Endothelial cell of umbilical vein (primary cell): ENCODE measurements at regions not wholly inside any gene's neighbourhood (a gene's known extent, or its start where the extent isn't known, plus 50 kb on each side); places are given as distances from the start of the nearest gene placed in this dataset.

Experiments
- BruUV-seq: library from RNA; stranded (reverse); fragments of 400-500 nt; replicated peaks from 2 replicates; lab custom pipeline; 2021; lab: Mats Ljungman, UMichigan
- CTCF ChIA-PET: fragments of 300-600, 350-600 bp; sonication (Branson Sonifier 250); formaldehyde crosslinking; loops from one replicate; lab custom pipeline; 2021; ENCODE audit warnings: antibody characterized with exemption, inconsistent platforms; lab: Charles Lee
- POLR2A ChIA-PET: fragments of 300-600, 350-600 bp; sonication (Branson Sonifier 250); formaldehyde crosslinking; loops from one replicate; lab custom pipeline; 2021; ENCODE audit warnings: antibody characterized with exemption, inconsistent platforms; lab: Charles Lee
- DNase-seq: peaks from one replicate; pipeline ENCODE4 v3.0.0-alpha.2; 2011; ENCODE audit warnings: low read depth, low spot score
- FAIRE-seq: peaks from 2 replicates; lab custom pipeline; 2011; peaks lifted over from hg19 to GRCh38; lab: Jason Lieb, UNC
- H2AFZ ChIP-seq: 2 replicates; pipeline ENCODE4 v1.6.0; 2012; ENCODE audit warnings: low read depth, low read length, control low read depth, inconsistent platforms
- H3K27ac ChIP-seq: 2 replicates; pipeline ENCODE4 v1.5.1; 2011; ENCODE audit warnings: low read depth, mild to moderate bottlenecking, control low read depth, low read length, moderate library complexity; ENCODE audit not compliant: insufficient read depth
- H3K27me3 ChIP-seq, 2 experiments: 2 replicates each; pipeline versions ENCODE4 v1.6.0 to v1.6.1; 2011; ENCODE audit warnings: low read length in 2 of 2, mixed read lengths in 1 of 2; ENCODE audit not compliant: control insufficient read depth in 2 of 2, insufficient read depth in 2 of 2
- H3K36me3 ChIP-seq, 2 experiments: 2 replicates in 1 of 2; 3 replicates in 1 of 2; pipeline ENCODE4 v1.5.1; 2011; ENCODE audit warnings: low read length in 2 of 2, mild to moderate bottlenecking in 1 of 2, moderate library complexity in 1 of 2; ENCODE audit not compliant: control insufficient read depth in 2 of 2, insufficient read depth in 2 of 2; ENCODE audit errors: extremely low read depth in 1 of 2
- H3K4me1 ChIP-seq: 3 replicates; pipeline ENCODE4 v1.5.1; 2011; ENCODE audit warnings: mild to moderate bottlenecking, low read length; ENCODE audit not compliant: control insufficient read depth, insufficient read depth; ENCODE audit errors: extremely low read depth
- H3K4me2 ChIP-seq: 2 replicates; pipeline ENCODE4 v1.6.1; 2011; ENCODE audit warnings: low read length, control low read depth, mixed read lengths; ENCODE audit not compliant: insufficient read depth
- H3K4me3 ChIP-seq, 3 experiments: fragments of 200-600 bp in 1 of 3; sonication (generic), shearing (Covaris generic) in 1 of 3; replicated peaks in 1 of 3; 2 replicates each; pipeline ENCODE4 v1.5.1; 2011 to 2016; ENCODE audit warnings: control low read depth in 3 of 3, low read length in 3 of 3, mild to moderate bottlenecking in 2 of 3, inconsistent platforms in 1 of 3, low read depth in 1 of 3, moderate library complexity in 1 of 3; ENCODE audit not compliant: insufficient read depth in 1 of 3
- H3K79me2 ChIP-seq: 2 replicates; pipeline ENCODE4 v1.6.0; 2012; ENCODE audit warnings: low read length, inconsistent platforms; ENCODE audit not compliant: control insufficient read depth, insufficient read depth
- H3K9ac ChIP-seq: replicated peaks from 2 replicates; pipeline ENCODE3; 2011; ENCODE audit warnings: low read length, control low read depth; ENCODE audit not compliant: insufficient read depth; ENCODE audit errors: extremely low read depth
- H3K9me1 ChIP-seq: replicated peaks from 3 replicates; pipeline ENCODE4 v1.6.0; 2011; ENCODE audit warnings: mild to moderate bottlenecking, low read length; ENCODE audit not compliant: control insufficient read depth, insufficient read depth; ENCODE audit errors: extremely low read depth
- H3K9me3 ChIP-seq: replicated peaks from 2 replicates; pipeline ENCODE4 v1.5.1; 2012; ENCODE audit warnings: low read length, inconsistent platforms; ENCODE audit not compliant: control insufficient read depth, insufficient read depth
- H4K20me1 ChIP-seq: replicated peaks from 2 replicates; pipeline ENCODE3; 2011; ENCODE audit warnings: mild to moderate bottlenecking, low read length; ENCODE audit not compliant: control insufficient read depth, insufficient read depth; ENCODE audit errors: extremely low read depth
- CTCF ChIP-seq, 2 donors: IDR thresholded peaks; 1 replicate in 1 of 2; 2 replicates in 1 of 2; pipeline ENCODE4 v1.5.1; 2011; ENCODE audit warnings: low read length in 2 of 2, mild to moderate bottlenecking in 2 of 2, moderate library complexity in 2 of 2, control low read depth in 1 of 2, inconsistent platforms in 1 of 2, low read depth in 1 of 2; ENCODE audit not compliant: insufficient read depth in 1 of 2; ENCODE audit errors: extremely low read depth in 1 of 2
- EZH2 ChIP-seq: IDR thresholded peaks from 2 replicates; pipeline ENCODE4 v1.6.1; 2012; ENCODE audit warnings: borderline replicate concordance, low read depth, mild to moderate bottlenecking, moderate library complexity, low read length, inconsistent platforms; ENCODE audit not compliant: severe bottlenecking
- FOS ChIP-seq: IDR thresholded peaks from 2 replicates; pipeline ENCODE4 v1.6.1; 2011; ENCODE audit warnings: mild to moderate bottlenecking, low read length, moderate library complexity, borderline replicate concordance; ENCODE audit not compliant: insufficient read depth
- GATA2 ChIP-seq: IDR thresholded peaks from 2 replicates; pipeline ENCODE4 v1.7.0; 2011; ENCODE audit warnings: low read depth, mild to moderate bottlenecking, moderate library complexity, mixed read lengths, low read length; ENCODE audit not compliant: insufficient read length, insufficient read depth
- JUN ChIP-seq: IDR thresholded peaks from 2 replicates; pipeline ENCODE4 v1.6.1; 2011; ENCODE audit warnings: borderline replicate concordance, low read depth; ENCODE audit not compliant: insufficient read length, insufficient read depth
- MAX ChIP-seq: IDR thresholded peaks from 2 replicates; pipeline ENCODE4 v1.6.1; 2011; ENCODE audit not compliant: insufficient read depth, insufficient read length
- MYC ChIP-seq: IDR thresholded peaks from one replicate; pipeline ENCODE4 v1.6.1; 2011; ENCODE audit warnings: mild to moderate bottlenecking, low read depth, low read length
- POLR2A ChIP-seq: IDR thresholded peaks from 2 replicates; pipeline ENCODE4 v1.6.1; 2012; ENCODE audit warnings: low read depth, mild to moderate bottlenecking, control low read depth, low read length
- POLR2AphosphoS5 ChIP-seq: IDR thresholded peaks from 2 replicates; pipeline ENCODE4 v1.6.1; 2012; ENCODE audit warnings: low read depth, mild to moderate bottlenecking, control low read depth, low read length, moderate library complexity; ENCODE audit not compliant: insufficient read depth
- dilution Hi-C: fragments of 300-500 bp; cut with MboI; formaldehyde crosslinking; loops from one replicate; pipeline ENCODE4 v1.15.0; 2019; ENCODE audit warnings: low sequenced_read_pairs; ENCODE audit not compliant: extremely low pct_ligation_motif_present
- intact Hi-C: fragments of 100-400 bp; cut with micrococcal nuclease; formaldehyde crosslinking; loops from one replicate; pipeline ENCODE4 v1.10.0; 2022

DNA sequence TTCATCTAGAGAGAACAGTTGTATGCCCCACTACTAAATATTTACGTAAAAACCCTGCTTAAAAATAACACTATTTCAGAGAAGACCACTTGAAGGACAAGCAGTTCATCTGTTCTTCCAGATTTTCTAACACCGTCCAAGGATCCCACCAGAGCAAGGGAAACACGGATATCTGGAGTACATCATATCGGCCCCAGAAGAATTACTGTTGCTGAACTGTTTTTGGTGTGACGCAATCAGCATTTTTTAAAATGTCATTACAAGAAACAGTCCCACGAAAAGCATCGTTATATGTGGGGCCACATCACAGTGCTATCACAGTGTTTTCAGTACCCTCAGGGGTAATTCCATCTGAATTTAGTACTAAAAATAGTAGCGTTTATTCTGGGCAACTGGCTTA, 134.5 kb upstream of the PKDCC start:
- no TSS peak for BruUV-seq
- no peak for DNase-seq
- Histone ChIP-seq H3K9ac (no peak overlapping the region), H2AFZ (no peak overlapping the region), H3K79me2 (no peaks in the 10 kb centered on the region), H3K4me2 (no peak overlapping the region), H3K4me3 (no peak overlapping the region), H3K27ac (no peak overlapping the region), H4K20me1 (no peaks in the 10 kb centered on the region), H3K27me3 (peaks cover 3 to 7% of the 10 kb centered on the region in 2 experiments), H3K4me1 (no peaks in the 10 kb centered on the region), H3K9me3 (no peaks in the 10 kb centered on the region), H3K36me3 (no peaks in the 10 kb centered on the region), H3K9me1 (no peaks in the 10 kb centered on the region)
- ChIA-PET CTCF (no interaction called here), POLR2A (no interaction called here)
- intact Hi-C loops, result no loop called here
- FAIRE-seq, result no peak
- dilution Hi-C loops, result no loop called here
- no peak for TF ChIP-seq EZH2
- TF ChIP-seq POLR2A, result no peak
- no peak for TF ChIP-seq JUN
- no peak for TF ChIP-seq FOS
- no peak for TF ChIP-seq CTCF (IDR thresholded peaks at IDR 0.05; ENCODE audit: extremely low read depth in 1 of 2, insufficient read depth in 1 of 2, low read depth in 1 of 2, low read length in 2 of 2)
- TF ChIP-seq GATA2, result no peak
- no peak for TF ChIP-seq MYC
- TF ChIP-seq POLR2AphosphoS5, result no peak
- TF ChIP-seq MAX, result no peak
